ENCODE measurements at regions not wholly inside any gene's neighbourhood (a gene's known extent, or its start where the extent isn't known, plus 50 kb on each side); places are given as distances from the start of the nearest gene placed in this dataset.

DNA sequence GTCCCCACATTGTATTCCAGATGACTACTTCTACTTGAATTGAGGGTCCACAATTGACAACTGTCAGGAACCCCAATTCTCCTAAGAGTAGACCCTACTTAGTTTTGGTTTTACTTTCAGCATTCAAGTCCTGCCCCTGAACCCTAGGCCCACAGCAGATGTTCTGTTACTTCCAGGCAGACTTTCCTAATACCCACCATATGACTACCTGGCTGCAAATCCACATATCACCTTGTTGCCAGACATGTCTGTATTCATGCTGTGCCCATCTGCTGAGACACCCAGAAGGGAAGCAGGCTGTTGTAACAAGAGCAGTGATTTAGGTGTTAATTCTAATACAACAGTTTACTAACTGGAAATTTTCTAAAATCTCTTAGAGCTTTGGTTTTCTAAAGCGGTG, 235.1 kb upstream of the CCDC54 start:
- no peaks in the 10 kb centered on the region for H3K4me1 ChIP-seq (ENCODE audit: control insufficient read depth in 4 of 4, insufficient read depth in 4 of 4, low read length in 3 of 4)
- no peak overlapping the region for H3K27ac ChIP-seq (ENCODE audit: low read depth in 1 of 2, low read length in 2 of 2)
- H3K9ac ChIP-seq (ENCODE audit: low read depth in 1 of 2, low read length in 2 of 2) = no peak overlapping the region
- TF ChIP-seq FOXA1 (IDR thresholded peaks at IDR 0.05) (no peak), FOXA2 (IDR thresholded peaks at IDR 0.05) (no peak), HNF4A (conservative IDR thresholded peaks at IDR 0.05) (no peak), RAD21 (IDR thresholded peaks at IDR 0.05) (no peak), GABPA (IDR thresholded peaks at IDR 0.05 in 1 of 2, conservative IDR thresholded peaks at IDR 0.05 in 1 of 2) (no peak), HNF4G (IDR thresholded peaks at IDR 0.05) (no peak), SP1 (IDR thresholded peaks at IDR 0.05) (no peak), RXRA (IDR thresholded peaks at IDR 0.05) (no peak), TAF1 (conservative IDR thresholded peaks at IDR 0.05) (no peak), NR2F2 (IDR thresholded peaks at IDR 0.05) (no peak)
- TF ChIP-seq, protein P1, sequence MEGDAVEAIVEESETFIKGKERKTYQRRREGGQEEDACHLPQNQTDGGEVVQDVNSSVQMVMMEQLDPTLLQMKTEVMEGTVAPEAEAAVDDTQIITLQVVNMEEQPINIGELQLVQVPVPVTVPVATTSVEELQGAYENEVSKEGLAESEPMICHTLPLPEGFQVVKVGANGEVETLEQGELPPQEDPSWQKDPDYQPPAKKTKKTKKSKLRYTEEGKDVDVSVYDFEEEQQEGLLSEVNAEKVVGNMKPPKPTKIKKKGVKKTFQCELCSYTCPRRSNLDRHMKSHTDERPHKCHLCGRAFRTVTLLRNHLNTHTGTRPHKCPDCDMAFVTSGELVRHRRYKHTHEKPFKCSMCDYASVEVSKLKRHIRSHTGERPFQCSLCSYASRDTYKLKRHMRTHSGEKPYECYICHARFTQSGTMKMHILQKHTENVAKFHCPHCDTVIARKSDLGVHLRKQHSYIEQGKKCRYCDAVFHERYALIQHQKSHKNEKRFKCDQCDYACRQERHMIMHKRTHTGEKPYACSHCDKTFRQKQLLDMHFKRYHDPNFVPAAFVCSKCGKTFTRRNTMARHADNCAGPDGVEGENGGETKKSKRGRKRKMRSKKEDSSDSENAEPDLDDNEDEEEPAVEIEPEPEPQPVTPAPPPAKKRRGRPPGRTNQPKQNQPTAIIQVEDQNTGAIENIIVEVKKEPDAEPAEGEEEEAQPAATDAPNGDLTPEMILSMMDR (IDR thresholded peaks at IDR 0.05; ENCODE audit: low read depth, low read length, missing input control) = no peak
- TF ChIP-seq, protein P2, sequence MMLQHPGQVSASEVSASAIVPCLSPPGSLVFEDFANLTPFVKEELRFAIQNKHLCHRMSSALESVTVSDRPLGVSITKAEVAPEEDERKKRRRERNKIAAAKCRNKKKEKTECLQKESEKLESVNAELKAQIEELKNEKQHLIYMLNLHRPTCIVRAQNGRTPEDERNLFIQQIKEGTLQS (IDR thresholded peaks at IDR 0.05) = no peak
- TF ChIP-seq, protein P3, sequence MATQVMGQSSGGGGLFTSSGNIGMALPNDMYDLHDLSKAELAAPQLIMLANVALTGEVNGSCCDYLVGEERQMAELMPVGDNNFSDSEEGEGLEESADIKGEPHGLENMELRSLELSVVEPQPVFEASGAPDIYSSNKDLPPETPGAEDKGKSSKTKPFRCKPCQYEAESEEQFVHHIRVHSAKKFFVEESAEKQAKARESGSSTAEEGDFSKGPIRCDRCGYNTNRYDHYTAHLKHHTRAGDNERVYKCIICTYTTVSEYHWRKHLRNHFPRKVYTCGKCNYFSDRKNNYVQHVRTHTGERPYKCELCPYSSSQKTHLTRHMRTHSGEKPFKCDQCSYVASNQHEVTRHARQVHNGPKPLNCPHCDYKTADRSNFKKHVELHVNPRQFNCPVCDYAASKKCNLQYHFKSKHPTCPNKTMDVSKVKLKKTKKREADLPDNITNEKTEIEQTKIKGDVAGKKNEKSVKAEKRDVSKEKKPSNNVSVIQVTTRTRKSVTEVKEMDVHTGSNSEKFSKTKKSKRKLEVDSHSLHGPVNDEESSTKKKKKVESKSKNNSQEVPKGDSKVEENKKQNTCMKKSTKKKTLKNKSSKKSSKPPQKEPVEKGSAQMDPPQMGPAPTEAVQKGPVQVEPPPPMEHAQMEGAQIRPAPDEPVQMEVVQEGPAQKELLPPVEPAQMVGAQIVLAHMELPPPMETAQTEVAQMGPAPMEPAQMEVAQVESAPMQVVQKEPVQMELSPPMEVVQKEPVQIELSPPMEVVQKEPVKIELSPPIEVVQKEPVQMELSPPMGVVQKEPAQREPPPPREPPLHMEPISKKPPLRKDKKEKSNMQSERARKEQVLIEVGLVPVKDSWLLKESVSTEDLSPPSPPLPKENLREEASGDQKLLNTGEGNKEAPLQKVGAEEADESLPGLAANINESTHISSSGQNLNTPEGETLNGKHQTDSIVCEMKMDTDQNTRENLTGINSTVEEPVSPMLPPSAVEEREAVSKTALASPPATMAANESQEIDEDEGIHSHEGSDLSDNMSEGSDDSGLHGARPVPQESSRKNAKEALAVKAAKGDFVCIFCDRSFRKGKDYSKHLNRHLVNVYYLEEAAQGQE (IDR thresholded peaks at IDR 0.05) = no peak
- TF ChIP-seq, protein P4, sequence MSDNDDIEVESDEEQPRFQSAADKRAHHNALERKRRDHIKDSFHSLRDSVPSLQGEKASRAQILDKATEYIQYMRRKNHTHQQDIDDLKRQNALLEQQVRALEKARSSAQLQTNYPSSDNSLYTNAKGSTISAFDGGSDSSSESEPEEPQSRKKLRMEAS (IDR thresholded peaks at IDR 0.05) = no peak
- TF ChIP-seq, protein P5, sequence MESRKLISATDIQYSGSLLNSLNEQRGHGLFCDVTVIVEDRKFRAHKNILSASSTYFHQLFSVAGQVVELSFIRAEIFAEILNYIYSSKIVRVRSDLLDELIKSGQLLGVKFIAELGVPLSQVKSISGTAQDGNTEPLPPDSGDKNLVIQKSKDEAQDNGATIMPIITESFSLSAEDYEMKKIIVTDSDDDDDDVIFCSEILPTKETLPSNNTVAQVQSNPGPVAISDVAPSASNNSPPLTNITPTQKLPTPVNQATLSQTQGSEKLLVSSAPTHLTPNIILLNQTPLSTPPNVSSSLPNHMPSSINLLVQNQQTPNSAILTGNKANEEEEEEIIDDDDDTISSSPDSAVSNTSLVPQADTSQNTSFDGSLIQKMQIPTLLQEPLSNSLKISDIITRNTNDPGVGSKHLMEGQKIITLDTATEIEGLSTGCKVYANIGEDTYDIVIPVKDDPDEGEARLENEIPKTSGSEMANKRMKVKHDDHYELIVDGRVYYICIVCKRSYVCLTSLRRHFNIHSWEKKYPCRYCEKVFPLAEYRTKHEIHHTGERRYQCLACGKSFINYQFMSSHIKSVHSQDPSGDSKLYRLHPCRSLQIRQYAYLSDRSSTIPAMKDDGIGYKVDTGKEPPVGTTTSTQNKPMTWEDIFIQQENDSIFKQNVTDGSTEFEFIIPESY (IDR thresholded peaks at IDR 0.05) = no peak
- no peak for DNase-seq (ENCODE audit: low spot score)
- no peak overlapping the region for H3K4me3 ChIP-seq (ENCODE audit: low read depth in 1 of 3, low read length in 3 of 3)
- no peaks in the 10 kb centered on the region for H3K36me3 ChIP-seq (ENCODE audit: control insufficient read depth in 4 of 4, insufficient read depth in 3 of 4, low read depth in 1 of 4, low read length in 3 of 4)
- no peaks in the 10 kb centered on the region for H3K9me3 ChIP-seq (ENCODE audit: control insufficient read depth in 4 of 4, low read length in 3 of 4)
- 94% methylated on average over 1 of the region's 1 CpG for WGBS
- H3K27me3 ChIP-seq (ENCODE audit: control insufficient read depth in 4 of 4, insufficient read depth in 4 of 4, low read length in 3 of 4) = no peaks in the 10 kb centered on the region

All from liver (tissue), 8 donors.